H9 (cell line): ENCODE measurements at regions not wholly inside any gene's neighbourhood (a gene's known extent, or its start where the extent isn't known, plus 50 kb on each side); places are given as distances from the start of the nearest gene placed in this dataset.

ENCODE experiments used
- DNase-seq: peaks from one replicate; pipeline ENCODE4 v3.0.0-alpha.2; 2017
- H2AFZ ChIP-seq: one replicate; pipeline ENCODE4 v1.6.1; 2013; ENCODE audit warnings: mild to moderate bottlenecking, low read length, control low read depth, moderate library complexity
- H2AK5ac ChIP-seq: 2 replicates; pipeline ENCODE4 v1.6.1; 2013; ENCODE audit warnings: low read length, control low read depth, mixed read lengths; ENCODE audit not compliant: insufficient read length
- H2BK120ac ChIP-seq: one replicate; pipeline ENCODE4 v1.6.1; 2013; ENCODE audit warnings: low read depth, mild to moderate bottlenecking, low read length, control low read depth, inconsistent platforms; ENCODE audit not compliant: poor library complexity, severe bottlenecking
- H2BK12ac ChIP-seq: 2 replicates; pipeline ENCODE4 v1.6.1; 2013; ENCODE audit warnings: low read length, control low read depth, mixed read lengths, low read depth; ENCODE audit not compliant: insufficient read length
- H2BK15ac ChIP-seq: 2 replicates; pipeline ENCODE4 v1.6.1; 2013; ENCODE audit warnings: low read depth, low read length, control low read depth
- H2BK20ac ChIP-seq: one replicate; pipeline ENCODE4 v1.6.1; 2013; ENCODE audit warnings: low read depth, mild to moderate bottlenecking, low read length, control low read depth, inconsistent platforms; ENCODE audit not compliant: poor library complexity, severe bottlenecking
- H2BK5ac ChIP-seq: 2 replicates; pipeline ENCODE4 v1.6.1; 2013; ENCODE audit warnings: low read length, control low read depth, mixed read lengths; ENCODE audit not compliant: insufficient read length
- H3K14ac ChIP-seq: 2 replicates; pipeline ENCODE4 v1.6.1; 2013; ENCODE audit warnings: low read length, control low read depth; ENCODE audit not compliant: insufficient read depth
- H3K18ac ChIP-seq: 2 replicates; pipeline ENCODE4 v1.6.1; 2013; ENCODE audit warnings: low read depth, mild to moderate bottlenecking, mixed read lengths, low read length, control low read depth; ENCODE audit not compliant: insufficient read length
- H3K23ac ChIP-seq: 2 replicates; pipeline ENCODE4 v1.6.1; 2013; ENCODE audit warnings: low read length, control low read depth, mixed read lengths, low read depth; ENCODE audit not compliant: insufficient read length
- H3K23me2 ChIP-seq: 2 replicates; pipeline ENCODE4 v1.6.1; 2013; ENCODE audit warnings: low read depth, mild to moderate bottlenecking, mixed read lengths, low read length, control low read depth; ENCODE audit not compliant: insufficient read length, poor library complexity, severe bottlenecking
- H3K27ac ChIP-seq: 2 replicates; pipeline ENCODE4 v1.5.1; 2013; ENCODE audit warnings: low read length, control low read depth, mixed read lengths, low read depth; ENCODE audit not compliant: insufficient read length
- H3K27me3 ChIP-seq: 2 replicates; pipeline ENCODE4 v1.6.1; 2013; ENCODE audit warnings: low read length, control low read depth, inconsistent platforms; ENCODE audit not compliant: insufficient read depth
- H3K4ac ChIP-seq: 2 replicates; pipeline ENCODE4 v1.6.1; 2013; ENCODE audit warnings: low read depth, mild to moderate bottlenecking, control low read depth, inconsistent platforms, low read length, moderate library complexity
- H3K4me1 ChIP-seq: 2 replicates; pipeline ENCODE4 v1.6.1; 2013; ENCODE audit warnings: low read length, control low read depth, inconsistent platforms; ENCODE audit not compliant: insufficient read depth
- H3K4me2 ChIP-seq: 2 replicates; pipeline ENCODE4 v1.6.1; 2013; ENCODE audit warnings: low read length, control low read depth, mixed read lengths; ENCODE audit not compliant: insufficient read length, insufficient read depth
- H3K56ac ChIP-seq: 2 replicates; pipeline ENCODE4 v1.6.1; 2013; ENCODE audit warnings: low read depth, mild to moderate bottlenecking, mixed read lengths, low read length, control low read depth; ENCODE audit not compliant: insufficient read length
- H3K79me1 ChIP-seq: 2 replicates; pipeline ENCODE4 v1.6.1; 2013; ENCODE audit warnings: low read depth, mild to moderate bottlenecking, moderate library complexity, low read length, control low read depth, inconsistent platforms; ENCODE audit not compliant: insufficient read depth, poor library complexity, severe bottlenecking
- H3K79me2 ChIP-seq: 2 replicates; pipeline ENCODE4 v1.6.1; 2013; ENCODE audit warnings: low read length, control low read depth, inconsistent platforms; ENCODE audit not compliant: insufficient read depth
- H3K9ac ChIP-seq: 2 replicates; pipeline ENCODE4 v1.6.1; 2013; ENCODE audit warnings: low read length, control low read depth, mixed read lengths; ENCODE audit not compliant: insufficient read length; ENCODE audit errors: extremely low read depth
- H3K9me3 ChIP-seq: one replicate; pipeline ENCODE4 v1.6.1; 2013; ENCODE audit warnings: low read depth, low read length, inconsistent platforms; ENCODE audit not compliant: control insufficient read depth
- H3T11ph ChIP-seq: one replicate; pipeline ENCODE4 v1.6.1; 2013; ENCODE audit warnings: mild to moderate bottlenecking, low read length, control low read depth, inconsistent platforms
- H4K20me1 ChIP-seq: one replicate; pipeline ENCODE4 v1.6.1; 2013; ENCODE audit not compliant: control insufficient read depth, insufficient read length, insufficient read depth
- H4K5ac ChIP-seq: 2 replicates; pipeline ENCODE4 v1.6.1; 2013; ENCODE audit warnings: low read depth, mild to moderate bottlenecking, mixed read lengths, low read length, control low read depth; ENCODE audit not compliant: insufficient read length
- H4K8ac ChIP-seq: replicated peaks from 2 replicates; pipeline ENCODE4 v1.6.1; 2013; ENCODE audit warnings: low read length, control low read depth, mixed read lengths, low read depth; ENCODE audit not compliant: insufficient read length
- H4K91ac ChIP-seq: 2 replicates; pipeline ENCODE4 v1.6.1; 2013; ENCODE audit warnings: low read depth, mild to moderate bottlenecking, moderate library complexity, mixed read lengths, low read length, control low read depth; ENCODE audit not compliant: insufficient read length
- H3K27ac Mint-ChIP-seq, 3 experiments: 2 replicates in 2 of 3; 3 replicates in 1 of 3; pipeline ENCODE4 v1.8.0; 2020 to 2021; ENCODE audit warnings: mixed read lengths in 3 of 3, mild to moderate bottlenecking in 1 of 3, moderate library complexity in 1 of 3
- H3K27me3 Mint-ChIP-seq: 2 replicates; pipeline ENCODE4 v1.8.0; 2021; ENCODE audit warnings: low read depth, mild to moderate bottlenecking, moderate library complexity, mixed read lengths
- H3K36me3 Mint-ChIP-seq, 3 experiments: 2 replicates in 2 of 3; 3 replicates in 1 of 3; pipeline ENCODE4 v1.8.0; 2020 to 2021; ENCODE audit warnings: low read depth in 3 of 3, mixed read lengths in 3 of 3; ENCODE audit not compliant: insufficient read depth in 1 of 3
- H3K4me1 Mint-ChIP-seq, 2 experiments: 2 replicates each; pipeline ENCODE4 v1.8.0; 2020; ENCODE audit warnings: mixed read lengths in 2 of 2
- H3K4me3 Mint-ChIP-seq, 2 experiments: 2 replicates in 1 of 2; 3 replicates in 1 of 2; pipeline ENCODE4 v1.8.0; 2020 to 2021; ENCODE audit warnings: mild to moderate bottlenecking in 2 of 2, mixed read lengths in 2 of 2, moderate library complexity in 1 of 2
- H3K9me3 Mint-ChIP-seq, 2 experiments: 2 replicates in 1 of 2; 3 replicates in 1 of 2; pipeline ENCODE4 v1.8.0; 2020; ENCODE audit warnings: mild to moderate bottlenecking in 2 of 2, mixed read lengths in 2 of 2, moderate library complexity in 1 of 2
- WGBS: extraction: QIAGEN DNeasy Blood & Tissue Kit; methylation state at CpG from one replicate; pipeline ENCODE4 v1.1.7; 2013; ENCODE audit warnings: missing lambda C conversion rate, low lambda C conversion rate, mixed read lengths; ENCODE audit not compliant: insufficient read length; ENCODE audit errors: extremely low coverage; 5-methylcytosine and 5-hydroxymethylcytosine counted together
- TF ChIP-seq, protein P1 (sequence below): fragments of 200-600 bp; sonication (generic); conservative IDR thresholded peaks from 3 replicates; pipeline ENCODE4 v1.8.0; 2021; ENCODE audit warnings: antibody characterized with exemption, mild to moderate bottlenecking

GRCh38 chr5:51466214-51466613, 83.0 kb downstream of the ISL1 start:
- Mint-ChIP-seq H3K27ac (no peak overlapping the region), H3K9me3 (no peaks in the 10 kb centered on the region), H3K4me3 (no peak overlapping the region), H3K27me3 (no peaks in the 10 kb centered on the region), H3K4me1 (peaks cover 6 to 7% of the 10 kb centered on the region in 2 experiments), H3K36me3 (no peaks in the 10 kb centered on the region)
- Histone ChIP-seq H3K79me1 (no peaks in the 10 kb centered on the region), H3T11ph (no peak overlapping the region), H4K5ac (no peak overlapping the region), H4K20me1 (no peaks in the 10 kb centered on the region), H4K91ac (no peak overlapping the region), H3K9me3 (no peaks in the 10 kb centered on the region), H2BK20ac (no peak overlapping the region), H3K4me2 (no peak overlapping the region), H3K23ac (no peak overlapping the region), H3K79me2 (no peaks in the 10 kb centered on the region), H2BK12ac (no peak overlapping the region), H3K56ac (no peak overlapping the region), H2AK5ac (no peak overlapping the region), H3K4ac (no peak overlapping the region), H3K23me2 (no peaks in the 10 kb centered on the region), H2BK5ac (no peak overlapping the region), H3K18ac (no peak overlapping the region), H3K4me1 (no peaks in the 10 kb centered on the region), H3K27ac (no peak overlapping the region), H3K14ac (no peak overlapping the region), H3K9ac (no peak overlapping the region), H4K8ac (no peak overlapping the region), H2BK120ac (no peak overlapping the region), H2AFZ (no peak overlapping the region), H3K27me3 (no peaks in the 10 kb centered on the region), H2BK15ac (no peak overlapping the region)
- no CpG with 5 or more reads among the region's 2 CpGs for WGBS
- TF ChIP-seq, protein P1, sequence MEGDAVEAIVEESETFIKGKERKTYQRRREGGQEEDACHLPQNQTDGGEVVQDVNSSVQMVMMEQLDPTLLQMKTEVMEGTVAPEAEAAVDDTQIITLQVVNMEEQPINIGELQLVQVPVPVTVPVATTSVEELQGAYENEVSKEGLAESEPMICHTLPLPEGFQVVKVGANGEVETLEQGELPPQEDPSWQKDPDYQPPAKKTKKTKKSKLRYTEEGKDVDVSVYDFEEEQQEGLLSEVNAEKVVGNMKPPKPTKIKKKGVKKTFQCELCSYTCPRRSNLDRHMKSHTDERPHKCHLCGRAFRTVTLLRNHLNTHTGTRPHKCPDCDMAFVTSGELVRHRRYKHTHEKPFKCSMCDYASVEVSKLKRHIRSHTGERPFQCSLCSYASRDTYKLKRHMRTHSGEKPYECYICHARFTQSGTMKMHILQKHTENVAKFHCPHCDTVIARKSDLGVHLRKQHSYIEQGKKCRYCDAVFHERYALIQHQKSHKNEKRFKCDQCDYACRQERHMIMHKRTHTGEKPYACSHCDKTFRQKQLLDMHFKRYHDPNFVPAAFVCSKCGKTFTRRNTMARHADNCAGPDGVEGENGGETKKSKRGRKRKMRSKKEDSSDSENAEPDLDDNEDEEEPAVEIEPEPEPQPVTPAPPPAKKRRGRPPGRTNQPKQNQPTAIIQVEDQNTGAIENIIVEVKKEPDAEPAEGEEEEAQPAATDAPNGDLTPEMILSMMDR: no peak
- DNase-seq: no peak
